Uterus (tissue), 2 donors: ENCODE measurements at regions not wholly inside any gene's neighbourhood (a gene's known extent, or its start where the extent isn't known, plus 50 kb on each side); places are given as distances from the start of the nearest gene placed in this dataset.

Source experiments
- POLR2A ChIP-seq, 2 donors: fragments of 450-650 bp; IDR thresholded peaks; one replicate each; pipeline ENCODE4 v1.6.1; 2016; ENCODE audit warnings: antibody characterized with exemption in 2 of 2, mild to moderate bottlenecking in 1 of 2, moderate library complexity in 1 of 2
- TF ChIP-seq, protein P1 (sequence below), 4 experiments: fragments of 200-600 bp in 2 of 4; fragments of 450-650 bp in 2 of 4; sonication (generic) in 2 of 4; IDR thresholded peaks; one replicate each; pipeline ENCODE4 v1.5.1; 2016 to 2019; ENCODE audit warnings: antibody characterized with exemption in 4 of 4, mild to moderate bottlenecking in 2 of 4, moderate library complexity in 1 of 4

DNA sequence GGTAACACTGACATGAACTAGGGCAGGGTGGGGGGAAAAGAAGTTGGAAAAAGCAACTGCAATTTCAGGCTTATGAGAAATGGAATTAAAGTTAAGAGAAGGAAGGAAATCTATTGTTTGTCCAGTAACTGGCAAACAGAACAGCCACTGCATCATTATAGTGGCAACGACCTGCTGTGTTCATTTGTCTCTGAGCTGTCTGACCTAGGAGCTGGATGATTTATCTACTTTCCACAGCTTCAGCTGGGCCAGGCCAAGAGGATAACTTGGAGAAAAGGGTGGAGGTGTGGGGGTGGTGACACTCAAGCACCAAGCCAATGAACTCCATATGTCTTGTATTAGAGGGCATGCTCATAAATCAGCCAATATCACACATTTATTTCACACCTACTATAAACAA lies 291.5 kb upstream of the KLHL29 start:
- TF ChIP-seq, protein P1, sequence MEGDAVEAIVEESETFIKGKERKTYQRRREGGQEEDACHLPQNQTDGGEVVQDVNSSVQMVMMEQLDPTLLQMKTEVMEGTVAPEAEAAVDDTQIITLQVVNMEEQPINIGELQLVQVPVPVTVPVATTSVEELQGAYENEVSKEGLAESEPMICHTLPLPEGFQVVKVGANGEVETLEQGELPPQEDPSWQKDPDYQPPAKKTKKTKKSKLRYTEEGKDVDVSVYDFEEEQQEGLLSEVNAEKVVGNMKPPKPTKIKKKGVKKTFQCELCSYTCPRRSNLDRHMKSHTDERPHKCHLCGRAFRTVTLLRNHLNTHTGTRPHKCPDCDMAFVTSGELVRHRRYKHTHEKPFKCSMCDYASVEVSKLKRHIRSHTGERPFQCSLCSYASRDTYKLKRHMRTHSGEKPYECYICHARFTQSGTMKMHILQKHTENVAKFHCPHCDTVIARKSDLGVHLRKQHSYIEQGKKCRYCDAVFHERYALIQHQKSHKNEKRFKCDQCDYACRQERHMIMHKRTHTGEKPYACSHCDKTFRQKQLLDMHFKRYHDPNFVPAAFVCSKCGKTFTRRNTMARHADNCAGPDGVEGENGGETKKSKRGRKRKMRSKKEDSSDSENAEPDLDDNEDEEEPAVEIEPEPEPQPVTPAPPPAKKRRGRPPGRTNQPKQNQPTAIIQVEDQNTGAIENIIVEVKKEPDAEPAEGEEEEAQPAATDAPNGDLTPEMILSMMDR (IDR thresholded peaks at IDR 0.05), result no peak
- TF ChIP-seq POLR2A (IDR thresholded peaks at IDR 0.05), result no peak
